ENCODE measurements at regions not wholly inside any gene's neighbourhood (a gene's known extent, or its start where the extent isn't known, plus 50 kb on each side); places are given as distances from the start of the nearest gene placed in this dataset.

- TF ChIP-seq CTCF (conservative IDR thresholded peaks at IDR 0.05; ENCODE audit: low read depth, low read length) = 0 out of 2 replicates have a peak, but pooled peaks have one; percentile 12
- TF ChIP-seq POLR2A (IDR thresholded peaks at IDR 0.05; ENCODE audit: low read depth, low read length) = no peak
- no peak for TF ChIP-seq MAFK (IDR thresholded peaks at IDR 0.05; ENCODE audit: low read depth, low read length)
- no peak for TF ChIP-seq SMC3 (IDR thresholded peaks at IDR 0.05; ENCODE audit: low read depth, low read length)
- no peak for TF ChIP-seq CEBPB (IDR thresholded peaks at IDR 0.05; ENCODE audit: low read depth, low read length)
- no peak for TF ChIP-seq ELK1 (IDR thresholded peaks at IDR 0.05; ENCODE audit: borderline replicate concordance, low read depth, low read length)
- no peak for TF ChIP-seq RAD21 (IDR thresholded peaks at IDR 0.05; ENCODE audit: low read length)
Measured at GRCh38 chr1:184143449-184143848, 91.9 kb downstream of the TSEN15 start.
